ENCODE measurements at regions not wholly inside any gene's neighbourhood (a gene's known extent, or its start where the extent isn't known, plus 50 kb on each side); places are given as distances from the start of the nearest gene placed in this dataset.
"Not testable (repeated sequence)": the region's sequence is repeated elsewhere in the genome, so short reads cannot be mapped to it uniquely, and the experiment has no call there.

DNA sequence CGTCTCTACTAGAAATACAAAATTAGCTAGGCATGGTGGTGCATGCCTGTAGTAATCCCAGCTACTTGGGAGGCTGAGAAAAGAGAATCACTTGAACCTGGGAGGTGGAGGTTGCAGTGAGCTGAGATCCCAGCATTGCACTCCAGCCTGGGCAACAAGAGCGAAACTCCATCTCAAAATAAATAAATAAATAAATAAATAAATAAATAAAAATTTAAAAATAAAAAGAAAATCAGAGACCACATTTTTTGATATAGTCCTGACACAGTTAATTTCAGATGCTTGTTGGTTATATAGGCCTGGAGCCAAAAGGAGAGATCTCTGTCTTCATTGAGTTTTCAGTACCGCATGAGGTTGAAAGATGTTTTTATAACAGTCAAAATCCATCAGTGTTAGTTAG, 388.3 kb downstream of the PRELID2 start:
- not testable (repeated sequence) for DNase-seq

GRCh38 chr5:145446412-145446811, 388.7 kb downstream of the PRELID2 start:
- no peak for DNase-seq

- no peak for DNase-seq
Measured at GRCh38 chr5:145445027-145445426, 390.1 kb downstream of the PRELID2 start.

GRCh38 chr5:145443964-145444363, 391.2 kb downstream of the PRELID2 start:
- DNase-seq, result no peak

DNA sequence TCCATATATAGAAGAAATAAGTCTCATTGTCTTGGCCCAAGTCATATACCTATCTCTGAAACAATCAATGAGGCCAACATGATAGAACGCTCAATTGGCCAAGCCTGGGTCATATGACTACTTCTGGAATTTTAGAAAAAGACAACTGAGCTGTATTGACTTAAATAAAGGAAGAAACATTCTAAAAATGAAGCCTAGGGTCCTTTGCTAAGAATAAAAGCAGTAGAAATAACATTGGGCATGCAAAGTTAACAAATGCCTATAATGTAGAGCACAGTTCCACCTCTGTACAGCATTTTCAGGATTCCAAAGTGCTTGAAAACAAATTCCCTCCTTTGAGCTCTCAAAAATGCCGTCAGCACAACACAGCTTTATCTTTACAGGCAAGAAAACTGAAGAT, 391.8 kb downstream of the PRELID2 start:
- DNase-seq, result no peak

GRCh38 chr5:145442661-145443060, 392.5 kb downstream of the PRELID2 start:
- DNase-seq, result not testable (repeated sequence)

- DNase-seq, result no peak
Measured at GRCh38 chr5:145441228-145441627, 393.9 kb downstream of the PRELID2 start.

- no peak for DNase-seq
Measured at GRCh38 chr5:145437627-145438026, 397.5 kb downstream of the PRELID2 start.

DNA sequence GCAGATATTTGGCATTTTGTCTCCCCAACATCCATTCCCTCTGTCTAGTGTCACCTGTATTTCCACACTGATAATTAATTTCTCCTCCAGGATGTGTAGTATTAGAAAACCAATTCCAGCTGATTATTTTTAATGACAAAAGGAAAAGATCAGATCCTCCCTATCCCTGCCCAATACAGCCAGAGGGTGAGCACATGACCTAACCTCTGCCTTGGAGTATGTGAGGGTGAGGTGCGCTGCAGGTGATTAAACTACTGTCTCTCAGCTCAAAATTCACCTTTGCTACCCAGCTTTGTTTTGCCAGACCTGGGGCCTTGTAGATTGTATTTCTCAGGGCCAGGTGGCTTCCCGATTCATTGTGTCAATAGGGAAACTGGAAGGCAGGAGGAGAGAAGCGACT, 402.1 kb downstream of the PRELID2 start:
- DNase-seq, result no peak

- no peak for DNase-seq
Measured at GRCh38 chr5:145429170-145429569, 406.0 kb downstream of the PRELID2 start.

DNA sequence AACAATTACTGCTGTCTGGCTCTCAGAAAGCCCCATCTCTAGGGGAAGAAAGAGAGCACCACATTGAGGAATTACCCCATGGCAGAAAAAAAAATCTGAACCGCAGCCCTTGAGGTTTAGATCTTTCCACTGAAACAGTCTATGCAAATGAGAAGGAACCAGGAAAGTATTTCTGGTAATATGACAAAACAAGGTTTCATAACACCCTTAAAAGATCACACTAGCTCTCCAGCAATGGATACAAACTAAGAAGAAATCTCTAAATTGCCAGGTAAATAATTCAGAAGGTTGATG, 427.1 kb downstream of the PRELID2 start:
- DNase-seq, result no peak

DNA sequence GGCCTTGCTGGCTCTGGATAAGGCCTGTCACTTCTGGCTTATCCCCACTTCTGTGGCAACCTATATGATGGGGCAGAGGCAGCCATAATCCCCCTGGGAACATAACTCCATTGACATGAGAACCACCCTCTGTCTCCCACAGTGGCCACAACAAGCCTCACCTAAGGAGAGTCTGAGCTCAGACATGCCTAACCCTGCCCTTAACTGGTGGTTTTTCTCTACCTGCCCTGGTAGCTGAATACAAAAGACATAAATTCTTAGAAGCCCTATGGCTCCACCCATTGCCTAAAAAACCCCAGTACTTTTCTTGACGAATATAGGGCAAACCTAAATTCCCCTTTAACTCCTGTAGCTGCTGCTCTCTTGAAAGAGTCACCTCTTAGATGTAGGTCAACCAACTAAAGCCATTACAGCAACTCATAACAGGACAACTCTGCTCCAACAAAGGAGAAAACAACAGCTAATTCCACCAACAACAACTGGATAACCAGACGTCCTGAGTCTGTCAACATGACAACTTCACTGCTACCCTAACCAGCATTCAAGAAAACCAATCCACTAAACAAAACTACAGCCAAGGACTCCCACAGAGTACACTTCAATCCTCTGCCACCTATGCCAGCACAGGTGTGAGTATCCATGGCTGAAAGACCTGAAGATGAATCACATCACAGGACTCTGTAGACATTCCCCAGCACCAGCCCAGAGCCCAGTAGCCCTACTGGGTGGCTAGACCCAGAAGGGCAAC, 427.7 kb downstream of the PRELID2 start:
- DNase-seq, result no peak

- no peak for DNase-seq
Measured at GRCh38 chr5:145403992-145404391, 431.1 kb downstream of the PRELID2 start.

DNA sequence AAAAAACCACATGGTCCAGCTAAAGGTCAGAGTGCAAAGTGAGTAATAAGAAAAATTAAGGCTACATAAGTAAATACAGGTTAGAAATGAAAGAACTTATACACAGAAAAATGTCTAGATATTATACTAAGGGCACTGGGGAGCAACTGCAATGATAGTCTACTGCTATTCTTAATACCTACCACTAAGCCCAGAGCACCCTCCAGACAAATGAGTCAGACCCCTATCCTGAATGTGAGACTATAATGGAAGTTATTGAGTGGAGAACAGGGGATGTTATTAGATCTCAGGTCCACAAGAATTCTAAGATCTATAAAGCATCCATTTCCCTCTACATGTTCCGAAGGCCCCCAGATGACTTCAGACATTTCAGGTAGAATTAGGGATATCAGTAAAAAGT, 438.3 kb downstream of the PRELID2 start:
- DNase-seq, result no peak

DNA sequence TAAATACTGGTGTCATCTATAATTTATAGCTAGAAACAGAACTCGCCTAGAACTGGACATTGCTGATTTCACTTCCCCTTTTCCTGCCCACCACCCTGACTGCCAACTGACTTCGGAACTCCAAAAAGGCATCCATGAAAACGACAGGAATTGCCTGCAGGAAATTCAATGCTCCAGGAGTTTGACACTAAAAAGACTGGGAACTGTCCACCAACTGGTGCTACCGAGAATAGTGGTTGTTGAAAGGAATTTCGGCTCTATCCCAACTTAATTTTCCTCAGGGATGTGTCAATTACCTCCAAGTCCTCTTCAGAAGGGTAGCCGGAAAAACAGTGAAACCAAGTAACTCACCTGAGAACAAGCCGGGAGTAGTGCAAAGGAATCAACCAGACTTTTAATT, 440.0 kb downstream of the PRELID2 start:
- not testable (repeated sequence) for DNase-seq

DNA sequence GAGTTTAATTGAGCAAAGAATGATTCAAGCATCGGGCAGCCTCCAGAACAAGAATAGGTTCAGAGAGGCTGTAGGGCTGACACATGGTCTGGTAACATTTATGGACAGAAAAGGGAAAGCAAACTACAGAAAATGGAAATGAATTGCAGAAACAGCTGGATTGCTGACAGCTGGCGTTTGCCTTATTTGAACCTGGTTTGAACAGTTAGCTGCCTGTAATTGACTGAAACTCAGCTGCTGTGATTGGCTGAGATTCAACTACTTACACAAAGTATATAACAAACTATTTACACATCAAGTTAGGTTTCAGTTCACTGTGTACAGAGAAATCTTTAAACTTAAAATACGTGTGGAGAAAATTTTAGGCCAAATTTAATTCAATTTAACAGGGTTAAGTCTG, 441.7 kb downstream of the PRELID2 start:
- DNase-seq, result no peak

DNA sequence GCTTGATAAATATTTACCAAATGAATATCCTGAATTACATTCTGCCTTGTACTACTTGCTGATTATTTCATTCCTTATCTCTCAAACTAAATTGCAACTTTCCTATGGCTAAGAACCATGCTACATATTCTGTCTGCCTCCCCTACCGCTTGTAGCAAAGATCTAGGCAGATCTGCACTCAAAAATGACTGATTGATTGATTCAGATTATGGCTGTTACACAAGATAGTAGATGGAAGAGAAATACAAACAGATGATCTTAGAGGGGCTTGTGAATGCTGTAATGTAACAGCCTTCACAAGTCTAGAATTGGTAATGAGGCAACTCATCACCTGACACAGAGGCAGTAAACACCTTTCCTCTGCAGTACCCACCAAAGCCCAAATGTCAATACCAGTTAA, 446.1 kb downstream of the PRELID2 start:
- no peak for DNase-seq

GRCh38 chr5:145385276-145385675, 449.9 kb downstream of the PRELID2 start:
- no peak for DNase-seq

- DNase-seq, result no peak
Measured at GRCh38 chr5:145378226-145378625, 456.9 kb downstream of the PRELID2 start.

DNA sequence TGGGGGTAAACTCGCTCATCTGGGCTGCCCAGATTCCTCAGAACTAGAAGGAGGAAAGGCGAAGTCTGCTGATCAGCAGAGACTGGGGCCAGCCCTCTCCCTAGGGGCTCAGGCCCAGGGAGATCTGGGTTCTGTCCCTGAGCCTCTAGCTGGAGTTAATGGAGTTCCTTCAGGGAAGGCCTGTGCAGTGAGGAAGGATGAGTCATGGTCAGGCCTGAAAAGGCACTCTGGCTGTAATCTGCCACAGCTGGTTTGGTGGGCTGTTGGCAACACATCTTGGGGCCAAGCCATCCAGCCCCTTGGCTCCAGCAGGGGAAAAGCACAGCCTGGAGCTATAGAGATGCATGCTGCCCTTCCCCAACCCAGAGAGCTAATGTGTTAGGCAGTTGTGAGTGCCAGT, 459.6 kb downstream of the PRELID2 start:
- no peak for DNase-seq

DNA sequence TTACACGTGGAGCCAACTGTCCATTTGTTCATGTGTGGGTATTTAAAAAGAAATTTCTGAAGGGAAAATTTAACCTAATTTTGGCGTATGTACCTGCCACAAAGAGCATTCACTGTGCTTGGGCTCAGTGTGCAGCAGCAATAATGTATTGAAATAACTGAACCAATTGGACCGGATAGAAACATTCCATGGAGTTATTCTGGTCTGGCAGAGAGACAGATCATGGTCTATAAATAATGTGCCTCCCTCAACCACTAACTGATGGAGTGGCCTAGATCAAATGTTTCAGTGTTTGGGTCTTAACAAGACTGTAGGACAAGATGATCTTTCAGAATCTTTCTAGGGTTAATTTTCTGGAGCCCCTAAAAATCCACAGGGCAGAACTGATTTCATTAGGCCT, 469.7 kb downstream of the PRELID2 start:
- no peak for DNase-seq

DNA sequence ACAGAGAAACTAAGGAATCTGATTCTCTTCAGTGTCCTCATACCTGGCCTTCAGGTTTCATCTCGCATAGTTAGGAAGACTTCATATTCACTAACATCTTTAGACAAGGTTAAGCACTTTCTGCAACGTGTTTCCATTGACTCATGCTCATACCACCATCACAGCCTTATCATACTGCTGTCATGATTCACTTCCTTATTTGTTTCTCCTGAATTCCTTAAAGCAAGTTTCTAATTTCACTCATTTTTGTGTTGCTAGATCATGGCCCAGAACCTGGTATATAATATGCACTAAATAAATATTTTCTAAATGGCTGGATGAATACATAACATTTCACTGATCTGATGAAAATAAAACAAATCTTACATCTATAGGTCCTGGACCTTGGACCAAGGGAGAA, 472.9 kb downstream of the PRELID2 start:
- DNase-seq, result no peak

GRCh38 chr5:145360936-145361335, 474.2 kb downstream of the PRELID2 start:
- no peak for DNase-seq

- DNase-seq, result no peak
Measured at GRCh38 chr5:145350513-145350912, 484.6 kb downstream of the PRELID2 start.

DNA sequence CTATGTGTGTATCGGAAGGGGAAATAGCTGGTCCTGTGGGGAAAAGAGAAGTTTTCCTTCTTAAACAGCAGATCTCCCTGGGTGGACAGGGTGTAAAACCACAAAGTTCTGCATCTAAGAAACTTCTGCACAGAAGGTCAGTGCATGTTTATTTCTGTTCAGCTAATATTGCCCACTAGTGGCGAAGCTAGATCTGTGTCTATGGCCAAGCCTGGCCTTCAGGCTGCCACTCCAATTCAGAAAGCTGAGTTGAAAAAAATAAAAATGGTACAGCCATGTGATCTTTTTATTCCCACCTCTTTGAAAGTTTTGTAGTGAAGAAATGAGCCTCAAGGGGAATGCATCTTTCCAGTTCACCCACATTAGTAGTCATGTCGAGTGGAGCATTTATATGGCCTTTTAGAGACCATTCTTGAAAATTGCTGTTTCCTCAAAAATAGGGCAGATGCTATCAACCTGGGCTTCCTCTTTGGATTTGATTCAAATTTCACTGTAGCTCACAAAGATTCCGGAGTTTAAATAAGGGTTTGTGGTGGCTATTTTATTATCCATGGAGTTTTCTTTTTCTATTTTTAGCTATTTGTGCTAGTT, 488.0 kb downstream of the PRELID2 start:
- DNase-seq, result no peak
